GM12891 (cell line): ENCODE measurements at regions not wholly inside any gene's neighbourhood (a gene's known extent, or its start where the extent isn't known, plus 50 kb on each side); places are given as distances from the start of the nearest gene placed in this dataset.

ENCODE experiments used
- POLR2A ChIP-seq: IDR thresholded peaks from 2 replicates; pipeline ENCODE4 v1.6.1; 2011; ENCODE audit warnings: low read depth, low read length, control low read depth
- POLR2AphosphoS5 ChIP-seq: IDR thresholded peaks from 2 replicates; pipeline ENCODE4 v1.6.1; 2011; ENCODE audit warnings: low read depth, low read length, control low read depth

DNA sequence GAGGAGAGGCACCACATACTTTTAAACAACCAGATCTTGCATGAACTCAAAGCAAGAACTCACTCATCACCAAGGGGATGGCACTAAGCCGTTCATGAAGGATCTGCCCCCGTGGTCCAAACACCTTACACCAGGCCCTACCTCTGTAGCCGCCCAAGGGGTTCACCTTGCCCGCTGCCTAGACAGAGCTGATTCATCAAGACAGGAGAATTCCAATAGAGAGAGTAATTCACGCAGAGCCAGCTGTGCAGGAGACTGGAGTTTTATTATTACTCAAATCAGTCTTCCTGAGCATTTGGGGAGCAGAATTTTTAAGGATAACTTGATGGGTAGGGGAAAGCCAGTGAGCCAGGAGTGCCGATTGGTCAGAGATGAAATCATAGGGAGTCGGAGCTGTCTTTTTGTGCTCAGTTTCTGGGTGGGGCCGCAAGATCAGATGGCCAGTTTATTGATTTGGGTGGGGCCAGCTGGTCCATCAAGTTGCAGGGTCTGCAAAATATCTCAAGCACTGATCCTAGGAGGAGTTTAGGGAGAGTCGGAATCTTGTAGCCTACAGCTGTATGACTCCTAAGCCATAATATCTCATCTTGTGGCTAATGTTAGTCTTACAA is 364.7 kb downstream of the PCDH7 start:
- TF ChIP-seq POLR2AphosphoS5: no peak
- TF ChIP-seq POLR2A: no peak
